ENCODE measurements at regions not wholly inside any gene's neighbourhood (a gene's known extent, or its start where the extent isn't known, plus 50 kb on each side); places are given as distances from the start of the nearest gene placed in this dataset.
"Not testable (repeated sequence)": the region's sequence is repeated elsewhere in the genome, so short reads cannot be mapped to it uniquely, and the experiment has no call there.

GRCh38 chr12:69047990-69048389 lies 115.0 kb upstream of the CPM start:
- no peak for ATAC-seq
- no peak for TF ChIP-seq SNAI2 (CRISPR knock-in tag; IDR thresholded peaks at IDR 0.05)
- no peak for TF ChIP-seq RARB (CRISPR knock-in tag; IDR thresholded peaks at IDR 0.05)
- TF ChIP-seq ESRRG (CRISPR knock-in tag; IDR thresholded peaks at IDR 0.05): no peak
- TF ChIP-seq CSDC2 (CRISPR knock-in tag; IDR thresholded peaks at IDR 0.05): no peak
- TF ChIP-seq, protein P1, sequence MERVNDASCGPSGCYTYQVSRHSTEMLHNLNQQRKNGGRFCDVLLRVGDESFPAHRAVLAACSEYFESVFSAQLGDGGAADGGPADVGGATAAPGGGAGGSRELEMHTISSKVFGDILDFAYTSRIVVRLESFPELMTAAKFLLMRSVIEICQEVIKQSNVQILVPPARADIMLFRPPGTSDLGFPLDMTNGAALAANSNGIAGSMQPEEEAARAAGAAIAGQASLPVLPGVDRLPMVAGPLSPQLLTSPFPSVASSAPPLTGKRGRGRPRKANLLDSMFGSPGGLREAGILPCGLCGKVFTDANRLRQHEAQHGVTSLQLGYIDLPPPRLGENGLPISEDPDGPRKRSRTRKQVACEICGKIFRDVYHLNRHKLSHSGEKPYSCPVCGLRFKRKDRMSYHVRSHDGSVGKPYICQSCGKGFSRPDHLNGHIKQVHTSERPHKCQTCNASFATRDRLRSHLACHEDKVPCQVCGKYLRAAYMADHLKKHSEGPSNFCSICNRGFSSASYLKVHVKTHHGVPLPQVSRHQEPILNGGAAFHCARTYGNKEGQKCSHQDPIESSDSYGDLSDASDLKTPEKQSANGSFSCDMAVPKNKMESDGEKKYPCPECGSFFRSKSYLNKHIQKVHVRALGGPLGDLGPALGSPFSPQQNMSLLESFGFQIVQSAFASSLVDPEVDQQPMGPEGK (CRISPR knock-in tag; IDR thresholded peaks at IDR 0.05; ENCODE audit: borderline replicate concordance): no peak
- TF ChIP-seq TSHZ2 (CRISPR knock-in tag; IDR thresholded peaks at IDR 0.05): no peak

DNA sequence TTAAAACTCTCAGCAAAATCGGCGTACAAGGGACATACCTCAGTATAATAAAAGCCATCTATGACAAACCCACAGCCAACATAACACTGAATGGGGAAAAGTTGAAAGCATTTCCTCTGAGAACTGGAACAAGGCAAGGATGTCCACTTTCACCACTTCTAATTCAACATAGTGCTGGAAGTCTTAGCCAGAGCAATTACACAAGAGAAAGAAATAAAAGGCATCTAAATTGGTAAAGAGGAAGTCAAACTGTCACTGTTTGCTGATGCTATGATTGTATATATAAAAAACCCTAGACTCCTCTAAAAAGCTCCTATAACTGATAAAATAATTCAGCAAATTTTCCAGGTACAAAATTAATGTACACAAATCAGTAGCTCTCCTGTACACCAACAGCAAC lies 116.9 kb upstream of the CPM start:
- ATAC-seq: not testable (repeated sequence)

GRCh38 chr12:69052613-69053408 lies 119.8 kb upstream of the CPM start:
- TF ChIP-seq TCF4 (CRISPR knock-in tag; IDR thresholded peaks at IDR 0.05; ENCODE audit: borderline replicate concordance) (no peak), ESRRG (CRISPR knock-in tag; IDR thresholded peaks at IDR 0.05) (no peak), ZNF8 (CRISPR knock-in tag; IDR thresholded peaks at IDR 0.05) (no peak), CREB5 (CRISPR knock-in tag; IDR thresholded peaks at IDR 0.05; ENCODE audit: low read depth) (no peak), ISL1 (CRISPR knock-in tag; IDR thresholded peaks at IDR 0.05) (no peak), OSR1 (CRISPR knock-in tag; IDR thresholded peaks at IDR 0.05) (no peak), TOX (CRISPR knock-in tag; IDR thresholded peaks at IDR 0.05; ENCODE audit: borderline replicate concordance) (no peak), BACH2 (CRISPR knock-in tag; IDR thresholded peaks at IDR 0.05; ENCODE audit: borderline replicate concordance) (no peak), RARB (CRISPR knock-in tag; IDR thresholded peaks at IDR 0.05) (no peak), ZC3H10 (CRISPR knock-in tag; IDR thresholded peaks at IDR 0.05) (no peak), ZFP3 (CRISPR knock-in tag; IDR thresholded peaks at IDR 0.05) (no peak)
- TF ChIP-seq, protein P1 (CRISPR knock-in tag; IDR thresholded peaks at IDR 0.05; ENCODE audit: borderline replicate concordance): no peak
- ATAC-seq: peak; percentile 86

- no peak for ATAC-seq
- no peak for TF ChIP-seq TOX (CRISPR knock-in tag; IDR thresholded peaks at IDR 0.05; ENCODE audit: borderline replicate concordance)
- no peak for TF ChIP-seq CSRNP3 (CRISPR knock-in tag; IDR thresholded peaks at IDR 0.05)
- no peak for TF ChIP-seq ESRRG (CRISPR knock-in tag; IDR thresholded peaks at IDR 0.05)
- TF ChIP-seq GLIS3 (CRISPR knock-in tag; IDR thresholded peaks at IDR 0.05): no peak
- TF ChIP-seq TSHZ2 (CRISPR knock-in tag; IDR thresholded peaks at IDR 0.05): no peak
- no peak for TF ChIP-seq TCF4 (CRISPR knock-in tag; IDR thresholded peaks at IDR 0.05; ENCODE audit: borderline replicate concordance)
- TF ChIP-seq PPARA (CRISPR knock-in tag; IDR thresholded peaks at IDR 0.05; ENCODE audit: borderline replicate concordance): no peak
- TF ChIP-seq BACH2 (CRISPR knock-in tag; IDR thresholded peaks at IDR 0.05; ENCODE audit: borderline replicate concordance): no peak
- TF ChIP-seq ARNTL (CRISPR knock-in tag; IDR thresholded peaks at IDR 0.05; ENCODE audit: borderline replicate concordance, low read depth): no peak
- TF ChIP-seq ZFP3 (CRISPR knock-in tag; IDR thresholded peaks at IDR 0.05): no peak
- no peak for TF ChIP-seq OSR1 (CRISPR knock-in tag; IDR thresholded peaks at IDR 0.05)
- no peak for TF ChIP-seq CREB5 (CRISPR knock-in tag; IDR thresholded peaks at IDR 0.05; ENCODE audit: low read depth)
- no peak for TF ChIP-seq CSDC2 (CRISPR knock-in tag; IDR thresholded peaks at IDR 0.05)
- no peak for TF ChIP-seq ISL1 (CRISPR knock-in tag; IDR thresholded peaks at IDR 0.05)
- no peak for TF ChIP-seq ZC3H10 (CRISPR knock-in tag; IDR thresholded peaks at IDR 0.05)
These were observed 121.5 kb upstream of the CPM start for GRCh38 chr12:69054343-69055056.
